H1 (cell line): ENCODE measurements at regions not wholly inside any gene's neighbourhood (a gene's known extent, or its start where the extent isn't known, plus 50 kb on each side); places are given as distances from the start of the nearest gene placed in this dataset.

Experiments
- CTCF ChIA-PET: fragments of 300-600 bp; sonication (Branson Sonifier 250); formaldehyde crosslinking; loops from one replicate; lab custom pipeline; 2021; ENCODE audit not compliant: partially characterized antibody; lab: Charles Lee
- POLR2A ChIA-PET: fragments of 300-600 bp; sonication (Branson Sonifier 250); formaldehyde crosslinking; loops from one replicate; lab custom pipeline; 2021; ENCODE audit warnings: inconsistent platforms; ENCODE audit not compliant: partially characterized antibody; lab: Charles Lee
- DNase-seq, 2 experiments: peaks; one replicate each; pipeline versions ENCODE4 v3.0.0 to v3.0.0-alpha.2; 2010 to 2022; ENCODE audit warnings: low spot score in 2 of 2, low read depth in 1 of 2, mixed read lengths in 1 of 2
- FAIRE-seq: peaks from 2 replicates; lab custom pipeline; 2011; peaks lifted over from hg19 to GRCh38; lab: Jason Lieb, UNC
- H2AFZ ChIP-seq: 2 replicates; pipeline ENCODE4 v1.8.1; 2012; ENCODE audit warnings: low read length, inconsistent platforms
- H2AK5ac ChIP-seq: 2 replicates; pipeline ENCODE4 v1.6.1; 2013; ENCODE audit warnings: low read depth, low read length
- H2BK120ac ChIP-seq: replicated peaks from 2 replicates; pipeline ENCODE3; 2013; ENCODE audit warnings: low read depth, low read length, inconsistent platforms
- H2BK12ac ChIP-seq: 2 replicates; pipeline ENCODE4 v1.6.1; 2013; ENCODE audit warnings: low read depth, low read length
- H2BK15ac ChIP-seq: 2 replicates; pipeline ENCODE4 v1.6.1; 2013; ENCODE audit warnings: low read length
- H2BK20ac ChIP-seq: 2 replicates; pipeline ENCODE4 v1.6.1; 2013; ENCODE audit warnings: low read length
- H2BK5ac ChIP-seq: 2 replicates; pipeline ENCODE4 v1.6.1; 2013; ENCODE audit warnings: low read depth, low read length
- H3K14ac ChIP-seq: 2 replicates; pipeline ENCODE4 v1.6.1; 2013; ENCODE audit warnings: inconsistent platforms; ENCODE audit not compliant: insufficient read length
- H3K18ac ChIP-seq: 2 replicates; pipeline ENCODE4 v1.6.1; 2013; ENCODE audit warnings: low read length; ENCODE audit errors: extremely low read depth
- H3K23ac ChIP-seq: 2 replicates; pipeline ENCODE4 v1.6.1; 2013; ENCODE audit warnings: inconsistent platforms; ENCODE audit not compliant: insufficient read length
- H3K23me2 ChIP-seq: 2 replicates; pipeline ENCODE4 v1.6.1; 2013; ENCODE audit warnings: low read depth, low read length
- H3K27ac ChIP-seq: 2 replicates; pipeline ENCODE4 v1.6.1; 2011; ENCODE audit warnings: low read depth, low read length, inconsistent platforms
- H3K27me3 ChIP-seq, 4 experiments: replicated peaks in 1 of 4; 1 replicate in 1 of 4; 2 replicates in 3 of 4; pipeline versions ENCODE4 v1.6.1 to v1.8.1; 2011 to 2013; ENCODE audit warnings: low read length in 3 of 4, mild to moderate bottlenecking in 3 of 4, inconsistent platforms in 2 of 4, mixed read lengths in 2 of 4, moderate library complexity in 1 of 4; ENCODE audit not compliant: control insufficient read depth in 3 of 4, insufficient read depth in 3 of 4; ENCODE audit errors: extremely low read depth in 1 of 4
- H3K36me3 ChIP-seq, 4 experiments: 2 replicates each; pipeline versions ENCODE4 v1.6.1 to v1.8.1; 2011 to 2013; ENCODE audit warnings: mild to moderate bottlenecking in 4 of 4, low read length in 3 of 4, moderate library complexity in 2 of 4, control low read depth in 1 of 4, inconsistent platforms in 1 of 4; ENCODE audit not compliant: insufficient read depth in 4 of 4, control insufficient read depth in 2 of 4
- H3K4ac ChIP-seq: replicated peaks from 2 replicates; pipeline ENCODE3; 2013; ENCODE audit warnings: low read length, low read depth, mixed read lengths, inconsistent platforms; ENCODE audit not compliant: insufficient read length
- H3K4me1 ChIP-seq, 4 experiments: replicated peaks in 1 of 4; 1 replicate in 1 of 4; 2 replicates in 3 of 4; pipeline versions ENCODE4 v1.6.1 to v1.8.1; 2011 to 2013; ENCODE audit warnings: low read length in 3 of 4, inconsistent platforms in 2 of 4, mixed read lengths in 1 of 4; ENCODE audit not compliant: insufficient read depth in 4 of 4, control insufficient read depth in 3 of 4
- H3K4me2 ChIP-seq, 2 experiments: 2 replicates each; pipeline versions ENCODE4 v1.6.1 to v1.8.1; 2011 to 2013; ENCODE audit warnings: low read depth in 2 of 2, low read length in 2 of 2, control low read depth in 1 of 2, inconsistent platforms in 1 of 2, mild to moderate bottlenecking in 1 of 2; ENCODE audit not compliant: insufficient read depth in 1 of 2
- H3K4me3 ChIP-seq, 4 experiments: fragments of 200-600, 300-600 bp in 1 of 4; sonication (generic), shearing (Covaris generic), sonication (Bioruptor Twin) in 1 of 4; 2 replicates each; pipeline versions ENCODE4 v1.5.1 to v1.8.1; 2011 to 2016; ENCODE audit warnings: low read length in 4 of 4, low read depth in 3 of 4, control low read depth in 2 of 4, inconsistent platforms in 2 of 4, mild to moderate bottlenecking in 2 of 4, mixed read lengths in 1 of 4, moderate library complexity in 1 of 4; ENCODE audit not compliant: insufficient read depth in 2 of 4; ENCODE audit errors: extremely low read depth in 1 of 4
- H3K56ac ChIP-seq: replicated peaks from 2 replicates; pipeline ENCODE3; 2013; ENCODE audit warnings: low read depth, mild to moderate bottlenecking, mixed read lengths, low read length, inconsistent platforms; ENCODE audit not compliant: insufficient read length
- H3K79me1 ChIP-seq: 2 replicates; pipeline ENCODE4 v1.6.1; 2013; ENCODE audit warnings: low read depth, low read length, control low read depth
- H3K79me2 ChIP-seq, 2 experiments: 2 replicates each; pipeline versions ENCODE4 v1.6.1 to v1.8.1; 2012 to 2013; ENCODE audit warnings: low read length in 2 of 2, mild to moderate bottlenecking in 2 of 2, inconsistent platforms in 1 of 2; ENCODE audit not compliant: insufficient read depth in 2 of 2, control insufficient read depth in 1 of 2
- H3K9ac ChIP-seq, 4 experiments: replicated peaks in 1 of 4; 1 replicate in 1 of 4; 2 replicates in 3 of 4; pipeline versions ENCODE4 v1.6.1 to v1.8.1; 2011 to 2013; ENCODE audit warnings: low read depth in 3 of 4, low read length in 3 of 4, control low read depth in 2 of 4, mild to moderate bottlenecking in 2 of 4, moderate library complexity in 2 of 4, inconsistent platforms in 1 of 4; ENCODE audit errors: extremely low read depth in 1 of 4
- H3K9me3 ChIP-seq, 2 experiments: 2 replicates each; pipeline versions ENCODE4 v1.6.1 to v1.8.1; 2012 to 2013; ENCODE audit warnings: mild to moderate bottlenecking in 2 of 2, moderate library complexity in 2 of 2, control low read depth in 1 of 2, inconsistent platforms in 1 of 2, low read depth in 1 of 2, low read length in 1 of 2, mixed read lengths in 1 of 2; ENCODE audit not compliant: insufficient read depth in 2 of 2
- H4K20me1 ChIP-seq, 2 experiments: replicated peaks in 1 of 2; 2 replicates each; pipeline versions ENCODE3 to v1.8.1; 2011 to 2013; ENCODE audit warnings: inconsistent platforms in 2 of 2, low read length in 2 of 2, mild to moderate bottlenecking in 1 of 2; ENCODE audit not compliant: insufficient read depth in 2 of 2, control insufficient read depth in 1 of 2
- H4K5ac ChIP-seq: 2 replicates; pipeline ENCODE4 v1.6.1; 2013; ENCODE audit warnings: low read length, low read depth, mixed read lengths, inconsistent platforms; ENCODE audit not compliant: insufficient read length
- H4K8ac ChIP-seq: 2 replicates; pipeline ENCODE4 v1.8.0; 2013; ENCODE audit warnings: mild to moderate bottlenecking, moderate library complexity, low read length, inconsistent platforms; ENCODE audit not compliant: insufficient read depth; ENCODE audit errors: extremely low read depth
- H4K91ac ChIP-seq: replicated peaks from 2 replicates; pipeline ENCODE3; 2013; ENCODE audit warnings: low read length, mixed read lengths, inconsistent platforms; ENCODE audit not compliant: insufficient read length
- CBX5 ChIP-seq: fragments of 300-800, 300-1000 bp; sonication (generic); IDR thresholded peaks from 2 replicates; pipeline ENCODE4 v1.7.1; 2016; ENCODE audit warnings: antibody characterized with exemption, low read length, low read depth
- CTBP2 ChIP-seq: IDR thresholded peaks from 2 replicates; pipeline ENCODE4 v1.7.0; 2011; ENCODE audit warnings: borderline replicate concordance, mild to moderate bottlenecking, moderate library complexity, mixed read lengths, low read length; ENCODE audit not compliant: insufficient read depth, insufficient read length
- JUND ChIP-seq: IDR thresholded peaks from 2 replicates; pipeline ENCODE4 v1.6.1; 2011; ENCODE audit warnings: mild to moderate bottlenecking, improper control_type of control experiment, low read length
- POU5F1 ChIP-seq: IDR thresholded peaks from 2 replicates; pipeline ENCODE4 v1.6.1; 2011; ENCODE audit warnings: low read depth, mild to moderate bottlenecking, low read length, moderate library complexity
- RXRA ChIP-seq: IDR thresholded peaks from 2 replicates; pipeline ENCODE4 v1.6.1; 2011; ENCODE audit warnings: low read depth, mild to moderate bottlenecking, low read length, moderate library complexity; ENCODE audit not compliant: insufficient read depth
- SIRT6 ChIP-seq: IDR thresholded peaks from one replicate; pipeline ENCODE4 v1.7.1; 2012; ENCODE audit warnings: low read length, inconsistent platforms
- SIX5 ChIP-seq: IDR thresholded peaks from 2 replicates; pipeline ENCODE4 v1.6.1; 2011; ENCODE audit warnings: mild to moderate bottlenecking, low read depth, low read length
- SP4 ChIP-seq: IDR thresholded peaks from 2 replicates; pipeline ENCODE4 v1.6.1; 2012; ENCODE audit warnings: low read length, inconsistent platforms
- USF2 ChIP-seq: IDR thresholded peaks from 2 replicates; pipeline ENCODE4 v1.6.1; 2011; ENCODE audit warnings: low read length, improper control_type of control experiment
- ZNF274 ChIP-seq: IDR thresholded peaks from 2 replicates; pipeline ENCODE4 v1.7.0; 2012; ENCODE audit warnings: low read length, borderline replicate concordance; ENCODE audit errors: extremely low read depth
- whole genome bisulfite sequencing, 2 experiments: shearing (Covaris generic) in 1 of 2; methylation state at CpG; one replicate each; pipeline versions ENCODE4 v1.1.6 to v1.1.7; 2013 to 2015; ENCODE audit warnings: low lambda C conversion rate in 2 of 2, mixed read lengths in 2 of 2, inconsistent platforms in 1 of 2, low coverage in 1 of 2, missing lambda C conversion rate in 1 of 2; ENCODE audit not compliant: insufficient replicate concordance in 2 of 2, insufficient coverage in 1 of 2, insufficient read length in 1 of 2; ENCODE audit errors: extremely low coverage in 1 of 2, missing lambda C conversion rate in 1 of 2; 5-methylcytosine and 5-hydroxymethylcytosine counted together
- TF ChIP-seq, protein P1 (sequence below): IDR thresholded peaks from 2 replicates; pipeline ENCODE4 v1.6.1; 2011; ENCODE audit warnings: low read depth, mild to moderate bottlenecking, low read length; ENCODE audit not compliant: insufficient read depth

- CTCF ChIA-PET = interaction anchor here (1.1 kb wide), 1 partner anchor 87 kb away, joined by 3 read pairs; no protein-coding TSS in a partner anchor
Measured at GRCh38 chr7:108771853-108772252, 202.2 kb downstream of the DNAJB9 start.

More at GRCh38 chr7:108771853-108772252, 202.2 kb downstream of the DNAJB9 start:
- Histone ChIP-seq H3K4me2 (no peak overlapping the region), H2BK15ac (no peak overlapping the region), H3K23me2 (no peaks in the 10 kb centered on the region), H3K27ac (no peak overlapping the region), H4K20me1 (no peaks in the 10 kb centered on the region), H3K4me3 (no peak overlapping the region), H2AFZ (no peak overlapping the region), H4K91ac (no peak overlapping the region), H3K36me3 (no peaks in the 10 kb centered on the region), H3K9ac (no peak overlapping the region), H3K9me3 (no peaks in the 10 kb centered on the region), H2BK20ac (no peak overlapping the region), H2BK12ac (no peak overlapping the region), H3K79me2 (no peaks in the 10 kb centered on the region), H3K18ac (no peak overlapping the region), H2BK120ac (no peak overlapping the region), H3K23ac (no peak overlapping the region), H3K4me1 (no peaks in the 10 kb centered on the region), H3K14ac (no peak overlapping the region), H2BK5ac (no peak overlapping the region), H4K8ac (no peak overlapping the region), H3K4ac (no peak overlapping the region), H4K5ac (no peak overlapping the region), H3K56ac (no peak overlapping the region), H3K79me1 (no peaks in the 10 kb centered on the region), H2AK5ac (no peak overlapping the region), H3K27me3 (no peaks in the 10 kb centered on the region)
- no peak for FAIRE-seq
- no peak for TF ChIP-seq RXRA
- TF ChIP-seq SIX5 = no peak
- no peak for TF ChIP-seq USF2
- TF ChIP-seq SP4 = no peak
- no peak for TF ChIP-seq ZNF274
- no peak for TF ChIP-seq SIRT6
- TF ChIP-seq CTBP2 = no peak
- TF ChIP-seq JUND = no peak
- TF ChIP-seq POU5F1 = no peak
- TF ChIP-seq, protein P1, sequence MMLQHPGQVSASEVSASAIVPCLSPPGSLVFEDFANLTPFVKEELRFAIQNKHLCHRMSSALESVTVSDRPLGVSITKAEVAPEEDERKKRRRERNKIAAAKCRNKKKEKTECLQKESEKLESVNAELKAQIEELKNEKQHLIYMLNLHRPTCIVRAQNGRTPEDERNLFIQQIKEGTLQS = no peak
- TF ChIP-seq CBX5 = no peak
- POLR2A ChIA-PET = no interaction called here
- DNase-seq = no peak
- WGBS, 2 experiments = 93% methylated on average over 2 of the region's 2 CpGs; no CpG with 5 or more reads in 1 of the 2 experiments
